Midbrain (tissue), 1 donor: ENCODE measurements at regions not wholly inside any gene's neighbourhood (a gene's known extent, or its start where the extent isn't known, plus 50 kb on each side); places are given as distances from the start of the nearest gene placed in this dataset.

Experiments
- DNase-seq: peaks from one replicate; lab custom pipeline; 2025; lab: John Stamatoyannopoulos, UW

DNA sequence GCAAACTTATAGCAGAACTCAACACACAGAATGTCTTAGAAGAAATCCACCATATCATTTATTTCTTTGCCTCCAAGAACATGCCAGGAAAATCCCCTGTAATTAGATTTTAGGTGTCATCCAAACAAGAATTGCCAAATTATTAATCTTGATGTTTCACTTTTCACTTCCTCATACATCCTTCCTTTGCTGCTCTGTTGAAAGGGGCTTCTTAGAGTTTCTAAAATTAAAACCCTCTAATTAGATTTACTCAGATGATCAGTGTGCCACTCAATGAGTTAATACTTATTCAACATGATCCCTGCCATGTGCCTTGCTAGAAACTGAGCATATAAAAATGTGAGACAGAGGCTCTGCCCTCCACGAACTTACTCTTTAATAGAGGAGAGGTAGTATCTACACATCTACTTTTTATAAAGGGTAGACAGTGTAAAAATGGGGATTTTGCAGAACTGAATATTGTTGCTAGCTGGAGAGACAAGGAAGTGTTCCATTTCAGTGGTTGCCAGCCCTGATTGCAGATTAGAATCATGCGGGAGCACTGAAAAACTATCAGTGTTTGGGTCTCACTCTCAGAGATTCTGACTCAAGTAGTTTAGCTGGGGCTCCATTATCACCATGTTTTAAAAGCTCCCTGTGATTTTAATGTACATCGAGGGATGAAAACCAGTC lies 498.4 kb downstream of the TLE4 start:
- no peak for DNase-seq

DNA sequence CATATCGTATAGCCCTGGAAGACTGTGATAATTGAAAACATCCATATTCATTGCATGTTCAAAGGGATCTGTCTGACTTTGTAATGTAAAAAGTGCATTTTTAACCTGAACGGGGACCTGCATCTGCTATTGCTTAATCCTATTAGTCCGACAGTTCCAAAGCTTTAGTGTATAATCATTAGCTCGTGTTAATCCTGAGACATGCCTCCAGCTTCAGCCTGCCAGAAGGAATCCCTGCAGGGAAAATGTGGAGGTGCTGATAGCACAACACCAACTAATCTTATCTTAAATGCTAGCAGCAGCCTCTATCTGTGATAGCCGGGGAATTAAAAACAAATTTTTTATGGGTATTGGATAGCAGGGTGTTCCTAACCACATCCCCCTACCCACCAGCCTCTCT lies 495.2 kb downstream of the TLE4 start:
- no peak for DNase-seq

DNA sequence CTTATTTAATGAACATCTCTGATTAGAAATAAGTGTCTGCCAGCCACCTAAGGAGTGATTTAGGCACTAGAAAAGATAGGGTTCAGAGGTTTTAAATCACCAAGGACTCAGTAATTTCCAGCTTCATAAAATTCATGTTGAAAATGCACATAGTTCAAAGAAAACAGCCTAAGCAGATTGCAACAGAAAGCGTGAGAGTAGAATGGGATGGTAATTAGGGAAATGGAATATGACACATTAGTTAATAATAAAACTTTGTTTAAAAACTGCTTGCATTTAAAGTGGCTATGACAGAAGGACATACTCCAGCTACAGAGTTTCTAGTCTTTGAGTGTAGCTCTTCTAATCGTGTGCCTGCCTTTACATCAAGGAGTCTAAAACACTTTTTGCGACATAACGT lies 490.8 kb downstream of the TLE4 start:
- no peak for DNase-seq

DNA sequence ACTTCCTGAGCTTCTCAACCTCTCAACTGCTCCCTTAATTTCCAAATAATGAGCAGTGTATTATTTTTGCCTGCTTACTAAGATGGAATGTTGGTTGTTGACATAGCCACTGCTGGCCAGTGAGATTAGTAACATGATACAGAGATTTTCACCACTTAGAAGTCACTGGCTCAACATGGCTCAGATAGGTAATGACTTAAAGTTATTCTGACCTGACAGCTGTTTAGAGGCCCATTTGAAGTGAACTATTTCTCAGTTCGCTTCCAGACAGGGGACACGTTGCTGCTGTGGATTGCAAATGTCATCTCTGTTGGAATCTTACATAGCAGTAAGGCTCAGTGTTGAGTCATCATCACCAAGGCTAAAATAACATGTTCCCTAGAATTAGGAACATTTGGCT lies 490.2 kb downstream of the TLE4 start:
- no peak for DNase-seq

DNA sequence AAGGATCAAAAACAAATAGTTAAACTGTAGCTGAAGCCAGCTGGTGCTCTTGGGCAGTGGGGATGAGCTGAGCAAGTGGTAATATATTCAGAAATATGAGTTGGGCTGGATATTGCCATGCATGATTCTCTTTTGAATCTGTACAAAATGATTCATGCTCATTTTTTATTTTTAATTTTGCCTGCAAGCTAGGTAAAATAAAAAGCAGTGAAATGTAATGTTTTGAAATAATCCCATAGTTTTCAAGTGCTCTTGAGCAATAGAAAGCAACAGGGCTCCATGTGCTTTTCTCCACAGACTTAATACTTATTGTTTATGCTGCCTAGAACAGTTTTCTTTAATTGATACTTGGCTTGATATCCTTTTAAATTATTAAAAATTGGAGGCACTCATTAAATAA lies 489.3 kb downstream of the TLE4 start:
- no peak for DNase-seq

DNA sequence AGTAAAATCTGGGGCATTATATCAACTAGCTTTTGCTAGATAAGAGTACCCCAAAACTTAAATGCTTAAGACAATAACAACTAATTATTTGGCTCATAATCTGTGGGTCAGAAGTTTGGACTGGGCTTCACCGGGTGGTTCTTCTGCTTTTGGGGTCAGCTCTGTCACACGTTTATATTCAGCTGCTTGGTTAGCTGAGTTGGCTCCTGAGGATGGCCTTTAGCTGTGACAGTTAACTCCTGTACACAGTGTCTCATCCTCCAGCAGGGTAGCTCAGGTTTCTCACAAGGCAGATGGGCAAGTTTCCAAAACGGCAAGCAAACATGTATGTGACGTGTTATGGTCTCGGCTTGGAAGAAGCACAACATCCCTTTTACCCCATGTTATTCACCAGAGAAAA lies 488.2 kb downstream of the TLE4 start:
- DNase-seq = no peak

DNA sequence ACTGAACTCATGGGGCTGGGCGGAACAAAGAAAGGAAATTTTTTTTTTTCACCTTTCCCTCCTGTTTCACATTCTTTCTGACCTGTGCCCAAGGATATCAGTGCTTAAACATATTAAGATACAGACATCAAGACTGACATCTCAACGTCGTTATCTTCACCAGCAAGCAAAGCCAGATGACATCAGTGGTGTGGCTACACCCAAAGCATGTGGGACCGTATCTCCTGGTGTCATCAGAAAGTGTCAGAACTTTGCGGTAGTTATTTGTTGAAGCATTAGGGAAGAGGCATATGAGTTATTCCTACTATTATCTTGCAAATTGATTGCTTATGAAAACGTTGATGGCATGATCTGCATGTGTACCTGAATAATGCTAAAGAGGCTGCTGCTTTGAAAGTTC lies 487.4 kb downstream of the TLE4 start:
- DNase-seq = no peak

DNA sequence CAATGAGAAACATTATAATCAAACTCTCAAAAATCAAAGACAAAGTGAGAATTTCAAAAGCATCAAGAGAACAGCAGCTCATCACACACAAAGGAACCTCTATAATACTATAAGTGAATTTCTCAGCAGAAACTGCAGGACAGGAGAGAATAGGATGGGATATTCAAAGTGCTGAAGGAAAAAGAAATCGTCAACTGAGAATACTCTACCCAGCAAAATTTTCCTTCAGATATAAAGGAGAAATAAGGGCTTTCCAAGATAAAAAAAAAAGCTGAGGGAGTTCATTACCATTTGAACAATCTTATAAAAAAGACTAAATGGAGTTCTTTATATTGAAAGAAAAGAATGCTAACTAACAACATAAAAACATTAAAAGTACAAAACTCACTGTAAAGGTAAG lies 481.1 kb downstream of the TLE4 start:
- no peak for DNase-seq

DNA sequence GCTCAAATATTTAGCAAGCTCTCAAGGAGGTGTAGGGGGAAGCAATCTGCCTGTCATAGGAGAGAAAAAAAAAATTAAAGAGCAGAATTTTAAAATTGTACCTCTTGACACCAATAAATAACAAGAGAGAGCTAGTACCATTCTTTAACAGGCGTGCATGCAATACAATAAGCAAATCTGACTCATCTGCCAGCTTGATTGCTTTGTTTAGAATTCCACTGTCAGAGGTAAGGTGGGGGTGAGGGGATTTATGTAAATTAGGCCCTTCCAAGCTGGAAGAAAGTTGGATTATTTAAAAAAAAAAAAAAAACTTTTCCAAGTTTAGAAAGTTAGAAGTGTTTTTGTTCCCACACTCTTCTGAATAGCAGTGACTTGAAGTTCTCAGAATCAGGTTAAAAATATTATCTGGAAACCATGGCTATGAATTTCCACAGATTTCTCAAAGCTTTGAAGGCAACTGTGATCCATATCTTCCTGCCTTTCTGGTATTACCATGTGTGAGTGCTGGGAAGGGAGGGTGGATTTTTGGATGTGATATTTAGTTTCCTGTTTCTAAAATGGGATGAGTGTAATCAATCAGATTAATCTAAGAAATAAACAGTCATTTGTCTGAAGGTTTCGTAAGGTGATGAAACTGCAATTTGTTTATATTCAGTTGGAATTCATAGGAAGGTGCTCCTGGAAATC lies 477.5 kb downstream of the TLE4 start:
- DNase-seq = no peak

DNA sequence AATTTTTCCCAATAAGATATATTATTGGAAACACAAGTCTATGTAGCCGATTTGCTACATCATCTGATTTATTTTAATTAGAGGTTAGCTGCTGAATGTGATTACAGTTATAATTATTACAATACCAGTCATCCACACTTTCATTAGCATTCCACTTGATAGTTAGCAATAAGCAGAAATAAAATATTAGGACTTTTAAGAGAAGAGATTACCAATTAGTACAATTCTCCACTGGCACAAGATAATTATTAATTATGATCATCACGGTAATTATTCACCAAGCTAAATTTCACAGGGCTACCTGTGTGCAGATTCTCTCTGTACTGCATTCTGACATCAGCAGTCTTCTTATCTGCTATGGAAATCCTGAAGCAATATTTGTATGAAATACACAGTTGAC lies 474.7 kb downstream of the TLE4 start:
- no peak for DNase-seq

DNA sequence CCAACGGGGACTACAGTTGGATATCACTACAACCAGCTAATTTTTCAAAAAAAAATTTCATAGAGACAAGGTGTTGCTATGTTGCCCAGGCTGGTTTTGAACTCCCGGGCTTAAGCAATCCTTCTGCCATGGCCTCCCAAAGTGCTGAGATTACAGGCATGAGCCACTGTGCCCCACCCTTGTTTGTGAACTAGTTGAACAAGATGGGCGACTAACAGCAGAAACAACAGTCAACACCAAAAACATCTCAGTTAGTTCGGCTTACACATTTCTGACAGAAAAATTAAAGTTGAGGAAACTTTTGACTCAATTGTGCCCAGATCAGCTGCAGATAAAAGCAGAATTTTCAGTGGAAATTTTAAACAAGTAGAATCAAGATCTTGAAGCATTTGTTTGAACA lies 470.1 kb downstream of the TLE4 start:
- no peak for DNase-seq

DNA sequence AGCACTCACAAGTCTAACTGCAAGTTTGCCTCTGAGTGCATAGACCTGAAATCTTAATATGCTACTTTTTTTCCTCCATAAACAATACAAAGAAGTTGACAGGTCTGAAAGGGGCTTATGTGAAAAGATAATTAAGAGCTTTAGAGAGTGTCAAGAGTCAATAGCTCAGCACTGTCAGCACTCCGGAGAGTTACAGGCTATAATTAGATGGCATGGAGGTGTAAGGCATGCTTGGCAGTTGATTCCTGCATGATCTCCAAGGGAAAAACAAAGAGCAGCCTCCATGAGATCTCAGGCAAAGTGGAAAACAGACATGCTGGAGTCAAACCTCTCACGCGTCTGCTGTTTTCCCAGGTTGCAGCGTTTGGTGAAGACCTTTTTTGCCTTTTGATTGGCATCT lies 468.7 kb downstream of the TLE4 start:
- DNase-seq = no peak

DNA sequence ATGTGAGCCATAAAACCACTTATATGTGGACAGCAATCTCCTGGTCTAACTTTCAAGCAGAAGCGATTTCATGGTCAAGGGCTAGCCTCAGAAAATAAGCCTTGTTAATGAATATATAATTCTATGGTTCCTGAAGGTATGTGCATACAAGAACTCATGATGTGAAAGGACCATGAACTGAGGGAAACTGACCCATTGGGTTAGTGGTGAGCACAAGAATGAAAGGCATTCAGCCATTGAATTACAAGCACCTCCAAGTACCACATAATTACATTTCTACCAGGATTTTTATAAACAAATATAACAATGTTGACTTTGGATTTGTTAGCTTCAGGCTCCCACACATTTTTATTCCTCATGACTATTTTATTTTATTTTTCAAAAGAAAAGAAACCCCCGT lies 459.0 kb downstream of the TLE4 start:
- DNase-seq = no peak

DNA sequence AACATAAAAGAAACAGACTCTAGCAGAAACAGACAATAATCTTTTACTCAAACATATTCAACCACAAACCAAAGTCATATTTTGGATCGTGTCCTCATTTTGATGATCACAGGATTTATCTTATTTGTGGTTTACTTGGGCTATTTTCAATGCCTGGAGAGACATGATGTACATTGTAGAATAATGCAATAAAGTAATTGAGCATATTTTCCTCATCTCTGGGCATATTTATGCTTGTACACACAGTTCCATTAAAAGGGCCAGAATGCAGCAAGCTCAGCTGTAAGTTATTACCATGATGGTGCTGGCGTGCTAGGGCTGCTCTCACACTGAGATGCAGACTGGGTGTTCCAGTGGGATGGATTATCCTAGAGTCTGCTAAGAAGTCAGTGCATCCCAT lies 456.7 kb downstream of the TLE4 start:
- no peak for DNase-seq

DNA sequence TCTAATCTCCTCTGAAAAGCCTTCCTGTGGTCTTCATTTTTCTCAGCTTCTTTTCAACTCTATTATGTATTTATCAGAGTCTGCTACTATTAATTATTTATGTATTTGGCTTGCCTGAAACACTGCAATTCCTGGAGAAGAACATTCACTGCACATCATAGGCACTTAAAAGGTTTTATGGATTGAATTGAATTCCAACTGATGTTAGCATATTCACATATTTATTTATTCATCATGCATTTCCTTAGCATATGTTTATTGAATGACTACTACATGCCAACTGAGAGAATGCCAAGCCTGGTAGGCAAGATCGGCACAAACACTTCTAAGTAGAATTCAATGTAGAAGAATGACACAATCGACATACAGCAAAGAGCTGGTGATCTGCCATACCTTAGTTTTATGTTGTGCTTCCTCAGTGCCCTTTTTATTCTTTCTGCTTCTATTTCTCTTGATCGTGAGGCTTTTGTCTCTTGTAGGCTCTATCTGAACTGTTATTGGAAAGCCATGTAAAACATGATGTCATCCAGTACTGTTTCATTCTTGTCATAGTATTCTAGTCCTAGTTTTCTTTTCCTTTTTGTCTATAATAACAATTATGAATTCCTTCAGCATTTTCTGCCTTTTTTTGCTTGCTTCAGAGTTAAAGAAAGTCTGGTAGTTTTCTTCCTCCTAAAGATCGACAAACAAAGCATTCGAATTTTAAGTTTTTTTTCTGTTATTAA lies 454.2 kb downstream of the TLE4 start:
- no peak for DNase-seq

DNA sequence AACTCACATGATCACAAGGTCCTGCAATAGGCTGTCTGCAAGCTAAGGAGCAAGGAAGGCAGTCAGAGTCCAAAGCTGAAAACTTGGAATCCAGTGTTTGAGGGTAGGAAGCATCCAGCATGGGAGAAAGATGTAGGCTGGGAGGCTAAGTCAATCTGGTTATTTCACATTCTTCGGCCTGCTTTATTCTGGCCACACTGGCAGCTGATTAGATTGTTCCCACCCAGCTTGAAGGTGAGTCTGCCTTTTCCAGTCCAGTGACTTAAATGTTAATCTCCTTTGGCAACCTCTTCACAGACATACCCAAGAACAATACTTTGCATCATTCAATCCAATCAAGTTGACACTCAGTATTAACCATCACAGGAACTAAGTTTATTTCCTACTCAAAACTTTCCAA lies 453.4 kb downstream of the TLE4 start:
- DNase-seq = no peak

DNA sequence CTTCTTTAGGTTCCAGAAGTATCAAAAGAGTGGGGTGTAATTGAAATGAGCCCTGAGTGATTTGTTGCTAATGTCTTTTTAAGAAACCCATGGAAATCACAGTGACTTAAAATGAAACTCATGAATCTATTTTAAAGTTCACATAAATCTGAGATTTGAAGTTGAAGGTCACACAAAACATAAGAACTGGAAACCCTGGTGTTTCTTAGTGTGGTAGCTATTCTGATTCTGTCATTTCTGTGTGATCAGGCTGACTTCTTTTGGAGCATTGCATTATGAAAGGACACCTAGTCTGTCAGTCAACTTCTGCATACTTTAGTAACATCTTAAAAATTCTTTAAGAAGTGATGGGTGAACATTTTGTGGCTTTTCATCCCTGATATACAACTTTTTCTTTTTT lies 448.8 kb downstream of the TLE4 start:
- no peak for DNase-seq

DNA sequence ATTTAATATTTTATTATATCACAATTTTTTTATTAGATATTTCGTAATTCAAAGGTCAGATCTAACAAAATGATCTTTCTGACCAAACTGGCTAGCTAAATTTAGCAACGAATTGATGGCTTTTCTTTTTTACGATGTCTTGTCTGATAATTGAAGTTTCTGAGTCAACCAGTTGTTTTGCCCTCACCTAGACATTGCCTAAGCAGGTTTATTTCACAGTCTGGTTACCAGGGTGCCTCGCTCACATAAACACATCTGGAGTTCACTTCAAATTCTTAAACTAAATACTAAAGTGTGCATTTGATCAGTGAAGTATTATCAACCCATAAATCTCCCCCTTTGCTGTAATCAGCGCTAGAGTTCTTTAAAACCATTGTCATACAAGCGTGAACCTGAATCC lies 448.3 kb downstream of the TLE4 start:
- DNase-seq = no peak

DNA sequence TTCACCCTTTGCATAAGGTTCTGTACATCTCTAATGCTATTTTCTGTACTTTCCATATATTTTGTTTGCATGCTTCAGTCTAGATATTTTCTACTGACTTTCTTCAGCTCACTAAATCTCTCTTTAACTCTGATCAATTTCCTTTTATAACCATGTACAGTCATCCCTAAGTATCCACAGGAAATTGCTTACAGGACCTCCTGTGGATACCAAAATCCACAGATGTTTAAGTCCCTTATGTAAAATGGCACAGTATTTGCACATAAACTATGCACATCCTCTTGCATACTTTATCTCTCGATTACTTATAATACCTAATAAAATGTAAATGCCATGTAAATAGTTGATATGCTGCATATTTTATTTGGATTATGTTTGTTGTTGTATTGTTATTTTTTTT lies 442.1 kb downstream of the TLE4 start:
- no peak for DNase-seq

DNA sequence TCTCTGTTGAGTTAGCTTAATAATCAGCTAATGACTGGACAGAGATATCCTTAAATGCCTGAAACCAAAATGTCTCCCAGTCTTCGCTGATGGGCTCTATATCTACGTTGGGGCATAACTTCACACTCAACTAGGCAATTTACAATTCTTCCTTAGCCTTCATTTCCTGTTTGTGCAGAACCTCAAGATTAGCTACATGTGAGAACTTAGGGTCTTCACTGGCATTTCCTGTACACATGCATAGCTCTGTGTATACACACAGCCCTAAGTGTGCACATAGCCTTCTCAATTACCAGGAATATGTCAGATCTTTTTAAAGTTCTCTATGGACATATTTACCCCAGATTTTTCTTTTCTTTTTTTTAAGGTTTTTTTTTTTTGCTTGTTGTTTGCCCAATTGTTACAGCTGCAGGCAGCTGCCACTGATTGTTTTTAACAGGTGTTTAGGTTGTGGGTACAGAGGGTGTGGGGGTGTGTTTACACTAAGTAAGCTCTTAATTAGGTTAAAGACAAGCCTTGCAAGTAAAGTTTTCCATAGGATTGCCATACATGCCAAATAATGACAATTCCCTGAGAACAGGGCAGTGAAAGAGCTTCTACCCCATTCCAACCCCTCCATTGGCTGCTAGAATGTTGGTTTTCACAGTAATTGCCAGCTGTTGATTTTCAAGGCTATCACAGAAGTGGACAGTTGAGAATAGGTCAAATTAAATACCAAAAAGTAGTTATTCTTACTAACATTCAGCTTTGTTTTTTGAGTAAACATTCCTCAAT lies 441.0 kb downstream of the TLE4 start:
- no peak for DNase-seq

DNA sequence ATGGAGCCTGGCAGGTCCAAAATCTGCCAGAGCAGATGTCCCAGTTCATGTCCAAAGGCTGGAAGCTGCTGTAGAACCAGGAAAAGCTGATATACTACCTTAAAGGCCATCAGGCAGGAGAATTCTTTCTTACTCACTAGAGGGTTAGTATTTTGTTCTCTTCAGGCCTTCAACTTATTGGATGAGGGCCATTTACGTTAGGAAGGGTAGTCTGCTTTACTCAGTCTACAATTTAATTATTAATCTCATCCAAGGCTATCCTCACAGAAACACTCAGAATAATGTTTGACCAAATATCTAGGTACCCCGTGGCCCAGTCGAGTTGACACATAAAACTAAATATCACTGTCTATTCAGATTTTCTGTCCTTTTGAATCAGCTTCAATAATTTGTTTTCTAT lies 437.4 kb downstream of the TLE4 start:
- DNase-seq = no peak

DNA sequence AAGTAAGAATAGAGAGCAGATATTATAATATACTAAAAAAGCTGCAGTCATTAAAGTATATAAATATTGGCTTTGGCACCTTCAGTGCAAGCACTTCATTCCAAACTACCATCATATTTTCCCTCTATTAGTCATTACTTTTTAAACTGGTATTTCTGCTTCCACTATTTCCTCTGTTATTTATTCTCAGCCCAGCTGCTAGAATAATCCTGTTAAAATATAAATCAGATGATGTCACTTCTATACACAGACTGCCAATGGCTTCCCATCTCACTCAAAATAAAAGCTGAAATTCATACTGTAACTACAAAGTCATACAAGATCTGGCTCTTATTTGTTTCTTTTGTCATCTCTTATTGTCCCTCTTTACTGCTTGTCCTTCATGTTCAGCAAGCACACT lies 432.9 kb downstream of the TLE4 start:
- no peak for DNase-seq

DNA sequence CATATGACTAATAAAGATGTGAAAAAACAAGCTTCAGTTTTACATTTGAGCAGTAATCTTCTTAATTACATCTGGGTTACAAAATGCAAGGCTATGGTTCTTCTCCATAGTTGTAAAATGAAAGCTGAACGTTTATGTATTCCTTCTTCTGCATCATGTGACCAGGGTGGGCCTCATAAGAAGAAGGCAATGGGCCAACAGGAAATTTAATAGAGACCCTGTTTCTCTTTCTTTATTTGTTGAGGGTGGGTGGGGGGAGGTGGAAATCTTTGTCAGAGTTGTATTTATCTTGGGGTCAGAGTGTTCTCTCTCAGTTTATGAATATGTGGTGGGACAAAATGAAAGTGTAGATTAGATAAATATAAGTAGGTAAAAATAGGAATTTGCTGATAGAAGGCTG lies 418.8 kb downstream of the TLE4 start:
- DNase-seq = no peak
